Astrocyte (in vitro differentiated cells and primary cell): ENCODE measurements at regions not wholly inside any gene's neighbourhood (a gene's known extent, or its start where the extent isn't known, plus 50 kb on each side); places are given as distances from the start of the nearest gene placed in this dataset.

Source experiments
- CTCF ChIP-seq: IDR thresholded peaks from 2 replicates; pipeline ENCODE4 v1.5.1; 2011; ENCODE audit warnings: low read depth, mild to moderate bottlenecking, inconsistent platforms, low read length, moderate library complexity; ENCODE audit not compliant: insufficient read depth
- EZH2 ChIP-seq: IDR thresholded peaks from 2 replicates; pipeline ENCODE4 v1.6.1; 2012; ENCODE audit warnings: mild to moderate bottlenecking, low read length, inconsistent platforms; ENCODE audit not compliant: insufficient read depth

GRCh38 chrX:146006637-146007036, 189.0 kb downstream of the SLITRK2 start:
- TF ChIP-seq CTCF (no peak), EZH2 (no peak)
